Stomach (tissue), 4 donors: ENCODE measurements at regions not wholly inside any gene's neighbourhood (a gene's known extent, or its start where the extent isn't known, plus 50 kb on each side); places are given as distances from the start of the nearest gene placed in this dataset.

Experiments
- CTCF ChIP-seq, 7 experiments: fragments of 450-650 bp in 4 of 7; fragments of 200-600 bp in 3 of 7; sonication (generic) in 3 of 7; IDR thresholded peaks; one replicate each; pipeline ENCODE4 v1.5.1; 2016 to 2019; ENCODE audit warnings: antibody characterized with exemption in 7 of 7, control low read depth in 2 of 7, mild to moderate bottlenecking in 1 of 7
- EP300 ChIP-seq: sonication (generic); formaldehyde crosslinking; IDR thresholded peaks from one replicate; pipeline ENCODE4 v1.6.1; 2017; ENCODE audit warnings: antibody characterized with exemption
- POLR2AphosphoS5 ChIP-seq, 3 donors: sonication (generic); formaldehyde crosslinking; IDR thresholded peaks; one replicate each; pipeline ENCODE4 v1.6.1; 2016; ENCODE audit warnings: antibody characterized with exemption in 3 of 3

- no peak for TF ChIP-seq EP300
- TF ChIP-seq CTCF (IDR thresholded peaks at IDR 0.05), result no peak
- no peak for TF ChIP-seq POLR2AphosphoS5 (IDR thresholded peaks at IDR 0.05)
Observed at GRCh38 chr2:19122220-19122619, 236.2 kb downstream of the OSR1 start.
